ENCODE measurements at regions not wholly inside any gene's neighbourhood (a gene's known extent, or its start where the extent isn't known, plus 50 kb on each side); places are given as distances from the start of the nearest gene placed in this dataset.

DNA sequence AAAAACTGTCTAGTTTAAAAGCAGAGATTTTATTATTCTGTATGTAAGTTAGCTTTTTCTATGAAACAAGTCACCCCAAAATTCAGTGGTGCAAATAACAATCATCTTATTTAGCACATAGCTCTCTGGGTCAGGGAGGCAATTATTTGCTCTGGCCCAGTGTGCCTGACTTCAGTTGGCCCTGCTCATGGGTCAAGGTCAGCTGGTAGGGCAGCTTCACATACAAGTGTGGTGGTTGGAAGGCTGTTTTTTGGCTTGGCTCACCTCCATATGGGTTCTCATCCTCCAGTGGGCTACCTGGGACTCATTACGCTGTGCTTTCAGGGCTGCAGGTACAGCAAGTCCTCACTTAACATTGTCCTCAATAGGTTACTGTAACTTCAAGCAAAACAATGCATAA, 228.6 kb downstream of the NR2F2 start:
- DNase-seq (no peak), ATAC-seq (no peak)
- H3K4me1 ChIP-seq: no peaks in the 10 kb centered on the region
- no peaks in the 10 kb centered on the region for H3K9me3 ChIP-seq
- H3K4me3 ChIP-seq: no peak overlapping the region
- H3K27me3 ChIP-seq (ENCODE audit: low read depth): no peaks in the 10 kb centered on the region
- intact Hi-C loops (cut with DNase I): no loop called here
- H3K36me3 ChIP-seq: no peaks in the 10 kb centered on the region
- TF ChIP-seq, protein P1, sequence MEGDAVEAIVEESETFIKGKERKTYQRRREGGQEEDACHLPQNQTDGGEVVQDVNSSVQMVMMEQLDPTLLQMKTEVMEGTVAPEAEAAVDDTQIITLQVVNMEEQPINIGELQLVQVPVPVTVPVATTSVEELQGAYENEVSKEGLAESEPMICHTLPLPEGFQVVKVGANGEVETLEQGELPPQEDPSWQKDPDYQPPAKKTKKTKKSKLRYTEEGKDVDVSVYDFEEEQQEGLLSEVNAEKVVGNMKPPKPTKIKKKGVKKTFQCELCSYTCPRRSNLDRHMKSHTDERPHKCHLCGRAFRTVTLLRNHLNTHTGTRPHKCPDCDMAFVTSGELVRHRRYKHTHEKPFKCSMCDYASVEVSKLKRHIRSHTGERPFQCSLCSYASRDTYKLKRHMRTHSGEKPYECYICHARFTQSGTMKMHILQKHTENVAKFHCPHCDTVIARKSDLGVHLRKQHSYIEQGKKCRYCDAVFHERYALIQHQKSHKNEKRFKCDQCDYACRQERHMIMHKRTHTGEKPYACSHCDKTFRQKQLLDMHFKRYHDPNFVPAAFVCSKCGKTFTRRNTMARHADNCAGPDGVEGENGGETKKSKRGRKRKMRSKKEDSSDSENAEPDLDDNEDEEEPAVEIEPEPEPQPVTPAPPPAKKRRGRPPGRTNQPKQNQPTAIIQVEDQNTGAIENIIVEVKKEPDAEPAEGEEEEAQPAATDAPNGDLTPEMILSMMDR (IDR thresholded peaks at IDR 0.05): no peak
- no peak overlapping the region for H3K27ac ChIP-seq

DNA sequence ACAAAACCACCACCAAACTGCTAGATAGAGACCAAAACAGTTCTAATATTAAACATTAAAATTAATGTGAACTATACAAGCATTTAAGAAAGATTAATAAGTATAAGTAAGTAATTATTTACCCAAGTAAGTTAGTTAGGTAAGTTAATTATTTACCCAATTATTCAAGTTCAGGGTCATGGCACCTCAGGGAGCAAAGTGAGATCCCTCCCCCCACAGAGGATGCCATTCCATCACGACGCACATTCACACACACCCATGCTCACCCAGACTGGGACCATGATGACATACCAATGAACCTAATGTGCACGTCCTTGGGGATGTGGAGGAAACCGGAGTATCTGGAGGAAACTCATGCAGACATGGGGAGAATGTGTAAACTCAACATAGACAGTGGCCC, 229.1 kb downstream of the NR2F2 start:
- TF ChIP-seq, protein P1 (IDR thresholded peaks at IDR 0.05): no peak
- no peaks in the 10 kb centered on the region for H3K9me3 ChIP-seq
- ATAC-seq: no peak
- no peaks in the 10 kb centered on the region for H3K4me1 ChIP-seq
- no peaks in the 10 kb centered on the region for H3K36me3 ChIP-seq
- intact Hi-C loops (cut with DNase I): no loop called here
- no peak for DNase-seq
- no peak overlapping the region for H3K27ac ChIP-seq
- no peak overlapping the region for H3K4me3 ChIP-seq
- no peaks in the 10 kb centered on the region for H3K27me3 ChIP-seq (ENCODE audit: low read depth)

DNA sequence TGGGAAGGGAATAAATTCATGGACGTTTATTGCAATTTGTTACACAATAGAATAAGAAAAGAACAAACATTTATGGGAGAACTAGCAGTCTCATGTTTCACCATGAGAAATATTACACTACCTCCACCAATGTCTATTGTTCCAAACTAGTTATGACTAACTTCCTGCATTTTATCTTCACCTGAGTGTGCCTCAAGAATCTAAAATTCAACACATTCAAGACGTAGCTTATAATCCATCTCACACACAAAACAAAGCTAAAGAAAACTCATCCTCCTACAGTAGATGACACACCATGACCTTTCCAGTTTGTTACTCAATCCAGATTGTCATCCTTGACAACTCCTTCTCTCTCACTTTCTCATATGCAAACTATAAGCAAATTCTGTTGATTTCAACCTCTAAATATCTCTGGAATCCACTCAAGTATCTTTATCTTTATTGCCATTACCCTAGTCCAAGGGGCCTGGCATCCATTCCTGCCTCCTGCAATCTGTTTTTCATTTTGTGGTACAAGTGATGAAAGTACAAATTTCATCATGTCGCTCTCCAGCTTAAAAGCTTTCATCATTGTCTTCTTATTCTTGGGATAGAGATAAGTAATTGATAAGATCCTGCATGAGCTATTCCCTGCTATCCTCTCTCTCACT, 229.9 kb downstream of the NR2F2 start:
- H3K27ac ChIP-seq: no peak overlapping the region
- intact Hi-C loops (cut with DNase I): no loop called here
- H3K4me1 ChIP-seq: no peaks in the 10 kb centered on the region
- H3K36me3 ChIP-seq: no peaks in the 10 kb centered on the region
- no peaks in the 10 kb centered on the region for H3K9me3 ChIP-seq
- DNase-seq (no peak), ATAC-seq (no peak)
- no peaks in the 10 kb centered on the region for H3K27me3 ChIP-seq (ENCODE audit: low read depth)
- TF ChIP-seq, protein P1 (IDR thresholded peaks at IDR 0.05): no peak
- no peak overlapping the region for H3K4me3 ChIP-seq

DNA sequence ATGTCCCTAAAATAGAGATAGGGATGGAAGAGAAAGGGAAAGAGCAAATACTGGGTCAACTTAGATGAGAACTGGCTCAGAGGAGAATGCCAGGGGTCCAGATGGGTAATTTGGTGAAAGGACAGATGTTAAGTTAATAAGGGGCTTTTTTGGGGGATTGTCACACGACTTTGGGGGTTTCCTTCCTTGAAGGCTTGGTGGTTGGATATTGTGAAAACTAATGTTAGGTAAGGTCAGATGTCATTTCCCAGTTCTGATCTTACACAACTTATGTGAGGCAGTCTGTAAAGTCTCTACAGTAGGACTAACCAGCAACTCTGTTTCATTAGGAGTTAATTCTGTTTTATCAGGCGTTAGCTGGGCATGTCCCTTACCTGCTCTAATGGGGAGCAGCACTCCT, 231.1 kb downstream of the NR2F2 start:
- Histone ChIP-seq H3K9me3 (no peaks in the 10 kb centered on the region), H3K27me3 (ENCODE audit: low read depth) (no peaks in the 10 kb centered on the region), H3K27ac (no peak overlapping the region), H3K4me3 (no peak overlapping the region), H3K4me1 (no peaks in the 10 kb centered on the region), H3K36me3 (no peaks in the 10 kb centered on the region)
- DNase-seq: no peak
- TF ChIP-seq, protein P1 (IDR thresholded peaks at IDR 0.05): no peak
- ATAC-seq: no peak
- intact Hi-C loops (cut with DNase I): no loop called here

DNA sequence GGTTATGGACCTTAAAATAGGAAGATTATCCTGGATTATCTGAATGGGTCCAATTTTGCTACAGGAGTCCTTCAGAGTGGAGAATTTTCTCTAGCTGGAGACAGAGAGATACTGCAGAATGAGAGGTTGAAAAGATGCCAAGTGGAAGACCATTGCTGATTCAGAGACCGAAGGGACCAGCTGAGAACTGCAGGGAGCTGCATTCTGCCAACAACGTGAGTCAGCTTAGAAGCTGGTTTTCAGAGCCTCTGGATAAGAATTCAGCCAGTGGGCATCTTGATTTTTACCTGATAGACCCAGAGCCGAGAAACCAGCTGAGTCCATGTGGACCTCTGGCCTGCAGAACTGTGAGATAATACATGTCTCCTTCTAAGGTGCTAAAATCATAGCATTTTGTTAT, 234.0 kb downstream of the NR2F2 start:
- TF ChIP-seq, protein P1 (IDR thresholded peaks at IDR 0.05): no peak
- intact Hi-C loops (cut with DNase I): no loop called here
- H3K27ac ChIP-seq: no peak overlapping the region
- H3K4me1 ChIP-seq: no peaks in the 10 kb centered on the region
- H3K27me3 ChIP-seq (ENCODE audit: low read depth): no peaks in the 10 kb centered on the region
- H3K36me3 ChIP-seq: no peaks in the 10 kb centered on the region
- ATAC-seq: no peak
- no peak overlapping the region for H3K4me3 ChIP-seq
- H3K9me3 ChIP-seq: no peaks in the 10 kb centered on the region
- no peak for DNase-seq
